ENCODE measurements at regions not wholly inside any gene's neighbourhood (a gene's known extent, or its start where the extent isn't known, plus 50 kb on each side); places are given as distances from the start of the nearest gene placed in this dataset.

DNA sequence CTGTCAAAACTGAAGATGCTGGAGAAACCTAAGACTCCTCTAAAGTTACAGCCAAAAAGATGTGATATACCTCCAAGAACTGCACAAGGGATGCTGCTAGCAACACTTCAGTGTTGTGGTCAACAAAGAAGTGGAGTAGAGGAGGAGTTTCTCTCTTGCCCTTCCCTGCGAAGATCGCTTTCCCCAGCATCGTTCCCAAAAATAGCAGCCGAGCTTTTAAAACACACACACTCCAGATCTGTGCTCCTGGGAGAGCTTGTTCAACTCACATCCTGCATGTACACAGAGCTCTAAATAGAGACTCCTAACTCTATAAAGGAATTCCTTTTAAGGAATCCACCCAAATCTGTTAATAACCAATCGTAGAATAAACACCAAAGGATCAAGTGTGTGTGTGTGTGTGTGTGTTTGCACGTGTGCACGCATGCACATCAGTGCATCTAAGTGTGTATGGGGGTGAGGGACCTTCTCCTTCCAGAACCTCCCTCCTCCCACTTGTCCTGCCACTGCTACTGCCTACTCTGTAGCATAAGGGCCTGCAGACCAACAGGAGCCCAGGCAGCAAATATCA, 58.5 kb downstream of the PSMG1 start (continued):
- no peak for TF ChIP-seq CHD1 (IDR thresholded peaks at IDR 0.05; ENCODE audit: low read depth, low read length)

- H3K9me3 ChIP-seq (ENCODE audit: control insufficient read depth, insufficient read depth, low read length) = no peaks in the 10 kb centered on the region
- ATAC-seq (ENCODE audit: low read depth) = no peak
- no peaks in the 10 kb centered on the region for H3K79me1 ChIP-seq (ENCODE audit: low read depth in 1 of 2, low read length in 2 of 2)
- no peak overlapping the region for H2BK15ac ChIP-seq (ENCODE audit: low read depth, low read length)
- H2BK5ac ChIP-seq (ENCODE audit: low read depth, low read length, poor library complexity, severe bottlenecking) = no peak overlapping the region
- H3K4me2 ChIP-seq (ENCODE audit: low read depth, low read length) = no peak overlapping the region
- H3K4ac ChIP-seq (ENCODE audit: low read depth, low read length) = no peak overlapping the region
- H3K18ac ChIP-seq (ENCODE audit: low read depth, low read length) = no peak overlapping the region
- no peak overlapping the region for H4K5ac ChIP-seq (ENCODE audit: low read depth, low read length)
- H2BK120ac ChIP-seq (ENCODE audit: low read depth, low read length) = no peak overlapping the region
- H4K91ac ChIP-seq (ENCODE audit: insufficient read depth, low read depth, low read length) = no peak overlapping the region
- H2BK20ac ChIP-seq (ENCODE audit: low read depth, low read length) = no peak overlapping the region
- no peaks in the 10 kb centered on the region for H3K36me3 ChIP-seq (ENCODE audit: control insufficient read depth, insufficient read depth, low read length)
- no peak overlapping the region for H3K9ac ChIP-seq (ENCODE audit: low read depth, low read length)
- no peak overlapping the region for H4K8ac ChIP-seq (ENCODE audit: low read depth in 2 of 2, low read length in 2 of 2)
- ChIA-PET CTCF (interaction anchor here (1.5 kb wide), 1 partner anchor 19 kb away, joined by 5 read pairs; no protein-coding TSS in a partner anchor), POLR2A (ENCODE audit: unreplicated experiment) (no interaction called here)
- H3K23ac ChIP-seq (ENCODE audit: low read depth, low read length) = no peak overlapping the region
- no peak overlapping the region for H2AK9ac ChIP-seq (replicated peaks; ENCODE audit: low read depth, low read length, poor library complexity)
- dilution Hi-C loops (cut with HindIII; ENCODE audit: low sequenced_read_pairs, unreplicated experiment) = no loop called here
- peaks cover 7% of the 10 kb centered on the region for H3K9me1 ChIP-seq (ENCODE audit: insufficient read depth, low read length)
- no peak overlapping the region for H3K27ac ChIP-seq (ENCODE audit: insufficient read depth, low read length)
- no peaks in the 10 kb centered on the region for H3K27me3 ChIP-seq (ENCODE audit: control insufficient read depth, insufficient read depth, low read length)
- no peaks in the 10 kb centered on the region for H4K20me1 ChIP-seq (ENCODE audit: insufficient read depth, low read length)
- no peak overlapping the region for H3K14ac ChIP-seq (replicated peaks; ENCODE audit: low read depth, low read length)
- no peak overlapping the region for H3K56ac ChIP-seq (ENCODE audit: extremely low read depth, insufficient read depth, low read length)
- H2AK5ac ChIP-seq (ENCODE audit: low read depth, low read length) = no peak overlapping the region
- no peak for DNase-seq
- in situ Hi-C loops (cut with MboI; ENCODE audit: low sequenced_read_pairs) = loop anchor here (10.0 kb wide), 1 partner anchor 389 kb away; no protein-coding TSS in a partner anchor
- H3K4me3 ChIP-seq (ENCODE audit: insufficient read depth, low read depth, low read length) = no peak overlapping the region
- no TSS peak for BruUV-seq (replicated peaks)
- H3K4me1 ChIP-seq (ENCODE audit: control insufficient read depth, insufficient read depth, low read length) = peaks cover 4% of the 10 kb centered on the region; the same call in 1 of the 2 replicates
- intact Hi-C loops (cut with micrococcal nuclease) = no loop called here
- no peak overlapping the region for H2AFZ ChIP-seq (replicated peaks; ENCODE audit: low read length, poor library complexity)
- TF ChIP-seq NFE2L2 (IDR thresholded peaks at IDR 0.05; ENCODE audit: low read depth, low read length) (no peak), RCOR1 (IDR thresholded peaks at IDR 0.05; ENCODE audit: insufficient replicate concordance, low read length) (no peak), CHD1 (IDR thresholded peaks at IDR 0.05; ENCODE audit: low read depth, low read length) (no peak), RAD21 (IDR thresholded peaks at IDR 0.05; ENCODE audit: low read length) (no peak), RFX5 (IDR thresholded peaks at IDR 0.05; ENCODE audit: low read depth, low read length) (no peak), MXI1 (IDR thresholded peaks at IDR 0.05; ENCODE audit: borderline replicate concordance, low read depth, low read length) (no peak), BHLHE40 (IDR thresholded peaks at IDR 0.05; ENCODE audit: low read depth, low read length) (no peak), POLR2A (IDR thresholded peaks at IDR 0.05; ENCODE audit: low read depth, low read length) (no peak), CEBPB (IDR thresholded peaks at IDR 0.05; ENCODE audit: low read depth, low read length) (no peak), SMC3 (IDR thresholded peaks at IDR 0.05; ENCODE audit: low read depth, low read length) (no peak), ELK1 (IDR thresholded peaks at IDR 0.05; ENCODE audit: borderline replicate concordance, low read depth, low read length) (no peak), MAZ (IDR thresholded peaks at IDR 0.05; ENCODE audit: borderline replicate concordance, low read depth, low read length) (no peak), FOS (IDR thresholded peaks at IDR 0.05; ENCODE audit: low read depth, low read length) (no peak), USF2 (IDR thresholded peaks at IDR 0.05; ENCODE audit: low read depth, low read length) (no peak)
- TF ChIP-seq, protein P1, sequence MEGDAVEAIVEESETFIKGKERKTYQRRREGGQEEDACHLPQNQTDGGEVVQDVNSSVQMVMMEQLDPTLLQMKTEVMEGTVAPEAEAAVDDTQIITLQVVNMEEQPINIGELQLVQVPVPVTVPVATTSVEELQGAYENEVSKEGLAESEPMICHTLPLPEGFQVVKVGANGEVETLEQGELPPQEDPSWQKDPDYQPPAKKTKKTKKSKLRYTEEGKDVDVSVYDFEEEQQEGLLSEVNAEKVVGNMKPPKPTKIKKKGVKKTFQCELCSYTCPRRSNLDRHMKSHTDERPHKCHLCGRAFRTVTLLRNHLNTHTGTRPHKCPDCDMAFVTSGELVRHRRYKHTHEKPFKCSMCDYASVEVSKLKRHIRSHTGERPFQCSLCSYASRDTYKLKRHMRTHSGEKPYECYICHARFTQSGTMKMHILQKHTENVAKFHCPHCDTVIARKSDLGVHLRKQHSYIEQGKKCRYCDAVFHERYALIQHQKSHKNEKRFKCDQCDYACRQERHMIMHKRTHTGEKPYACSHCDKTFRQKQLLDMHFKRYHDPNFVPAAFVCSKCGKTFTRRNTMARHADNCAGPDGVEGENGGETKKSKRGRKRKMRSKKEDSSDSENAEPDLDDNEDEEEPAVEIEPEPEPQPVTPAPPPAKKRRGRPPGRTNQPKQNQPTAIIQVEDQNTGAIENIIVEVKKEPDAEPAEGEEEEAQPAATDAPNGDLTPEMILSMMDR (conservative IDR thresholded peaks at IDR 0.05; ENCODE audit: low read depth, low read length) = no peak
Observed at GRCh38 chr21:39123375-39123774, 59.9 kb downstream of the PSMG1 start.
